Activated CD4-positive, alpha-beta T cell treated with anti-CD3 and anti-CD28 coated beads for 36 hours (primary cell): ENCODE measurements at regions not wholly inside any gene's neighbourhood (a gene's known extent, or its start where the extent isn't known, plus 50 kb on each side); places are given as distances from the start of the nearest gene placed in this dataset.
"Not testable (repeated sequence)": the region's sequence is repeated elsewhere in the genome, so short reads cannot be mapped to it uniquely, and the experiment has no call there.

ENCODE experiments used
- ATAC-seq: fragments of 200-7000 bp; cut with Tn5 transposase; one replicate; pipeline ENCODE4 v1.10.0; 2021; ENCODE audit warnings: mild to moderate bottlenecking, moderate library complexity
- CTCF ChIA-PET: fragments of 350-600 bp; sonication (Branson Sonifier 250); formaldehyde crosslinking; loops from one replicate; lab custom pipeline; 2021; ENCODE audit warnings: antibody characterized with exemption; lab: Charles Lee
- POLR2A ChIA-PET: fragments of 350-600 bp; sonication (Branson Sonifier 250); formaldehyde crosslinking; loops from one replicate; lab custom pipeline; 2021; ENCODE audit warnings: antibody characterized with exemption, inconsistent platforms; lab: Charles Lee
- DNase-seq: peaks from one replicate; pipeline ENCODE4 v3.0.0-alpha.2; 2020
- H3K27ac Mint-ChIP-seq: one replicate; pipeline ENCODE4 v1.8.0; 2021; ENCODE audit warnings: mixed read lengths
- H3K27me3 Mint-ChIP-seq: one replicate; pipeline ENCODE4 v1.8.0; 2021; ENCODE audit warnings: mixed read lengths
- H3K36me3 Mint-ChIP-seq: one replicate; pipeline ENCODE4 v1.8.0; 2021; ENCODE audit warnings: low read depth, mixed read lengths
- H3K4me1 Mint-ChIP-seq: one replicate; pipeline ENCODE4 v1.8.0; 2021; ENCODE audit warnings: mixed read lengths
- H3K4me3 Mint-ChIP-seq: one replicate; pipeline ENCODE4 v1.8.0; 2021; ENCODE audit warnings: mild to moderate bottlenecking, moderate library complexity, mixed read lengths
- H3K9me3 Mint-ChIP-seq: one replicate; pipeline ENCODE4 v1.8.0; 2021; ENCODE audit warnings: low read depth, mixed read lengths
- intact Hi-C, 2 experiments: fragments of 100-400 bp; cut with DNase I in 1 of 2; cut with micrococcal nuclease in 1 of 2; formaldehyde crosslinking; loops; one replicate each; pipeline versions ENCODE4 v1.14.2 to v1.15.1; 2022 to 2024; cut with DNase I, micrococcal nuclease

GRCh38 chr11:119586181-119586580 is 142.8 kb downstream of the NECTIN1 start:
- H3K4me1 Mint-ChIP-seq, result peaks cover 11% of the 10 kb centered on the region
- peaks cover 40% of the 10 kb centered on the region for H3K27me3 Mint-ChIP-seq
- CTCF ChIA-PET, result no interaction called here
- H3K9me3 Mint-ChIP-seq, result no peaks in the 10 kb centered on the region
- intact Hi-C loops, result no loop called here
- POLR2A ChIA-PET, result no interaction called here
- no peaks in the 10 kb centered on the region for H3K36me3 Mint-ChIP-seq
- H3K27ac Mint-ChIP-seq, result no peak overlapping the region
- DNase-seq (no peak), ATAC-seq (no peak)
- no peak overlapping the region for H3K4me3 Mint-ChIP-seq

- H3K4me1 Mint-ChIP-seq, result peaks cover 4% of the 10 kb centered on the region
- no peak overlapping the region for H3K27ac Mint-ChIP-seq
- H3K36me3 Mint-ChIP-seq, result no peaks in the 10 kb centered on the region
- DNase-seq, result no peak
- no peaks in the 10 kb centered on the region for H3K9me3 Mint-ChIP-seq
- ATAC-seq, result no peak
- intact Hi-C loops, result no loop called here
- H3K27me3 Mint-ChIP-seq, result peaks cover 44% of the 10 kb centered on the region
- POLR2A ChIA-PET, result no interaction called here
- no peak overlapping the region for H3K4me3 Mint-ChIP-seq
- CTCF ChIA-PET, result interaction anchor here (0.5 to 0.8 kb wide), 3 partner anchors 21 to 914 kb away, joined by 3 read pairs; no protein-coding TSS in a partner anchor
These were observed 143.8 kb downstream of the NECTIN1 start for GRCh38 chr11:119585043-119585781.

GRCh38 chr11:119584193-119585042 is 144.6 kb downstream of the NECTIN1 start:
- H3K27ac Mint-ChIP-seq, result no peak overlapping the region
- ATAC-seq (peak; percentile 47), DNase-seq (peak; percentile 36)
- H3K4me3 Mint-ChIP-seq, result peak overlapping the region; percentile 32
- H3K4me1 Mint-ChIP-seq, result peaks cover 4% of the 10 kb centered on the region
- no peaks in the 10 kb centered on the region for H3K9me3 Mint-ChIP-seq
- peaks cover 46% of the 10 kb centered on the region for H3K27me3 Mint-ChIP-seq
- CTCF ChIA-PET, result interaction anchor here (1.0 kb wide), 1 partner anchor 14 kb away, joined by 4 read pairs; no protein-coding TSS in a partner anchor
- H3K36me3 Mint-ChIP-seq, result no peaks in the 10 kb centered on the region
- intact Hi-C loops, result no loop called here
- POLR2A ChIA-PET, result no interaction called here

- intact Hi-C loops, result no loop called here
- H3K4me1 Mint-ChIP-seq, result peaks cover 4% of the 10 kb centered on the region
- peaks cover 43% of the 10 kb centered on the region for H3K27me3 Mint-ChIP-seq
- POLR2A ChIA-PET, result no interaction called here
- CTCF ChIA-PET, result interaction anchor here (0.6 to 1.0 kb wide), 3 partner anchors 14 to 339 kb away, joined by 3 to 4 read pairs (median 4); no protein-coding TSS in a partner anchor
- H3K27ac Mint-ChIP-seq, result no peak overlapping the region
- ATAC-seq (no peak), DNase-seq (no peak)
- H3K36me3 Mint-ChIP-seq, result no peaks in the 10 kb centered on the region
- H3K4me3 Mint-ChIP-seq, result no peak overlapping the region
- no peaks in the 10 kb centered on the region for H3K9me3 Mint-ChIP-seq
These were observed 145.4 kb downstream of the NECTIN1 start for GRCh38 chr11:119583585-119583984.

GRCh38 chr11:119581396-119581795 is 147.6 kb downstream of the NECTIN1 start:
- POLR2A ChIA-PET, DNase-seq, H3K4me1 Mint-ChIP-seq, H3K9me3 Mint-ChIP-seq, H3K4me3 Mint-ChIP-seq, ATAC-seq, H3K36me3 Mint-ChIP-seq, H3K27ac Mint-ChIP-seq, intact Hi-C loops: not testable (repeated sequence)
- peaks cover 46% of the 10 kb centered on the region for H3K27me3 Mint-ChIP-seq
- CTCF ChIA-PET, result interaction anchor here (1.0 kb wide), 1 partner anchor 8 kb away, joined by 5 read pairs; no protein-coding TSS in a partner anchor

- no peak overlapping the region for H3K27ac Mint-ChIP-seq
- H3K9me3 Mint-ChIP-seq, result no peaks in the 10 kb centered on the region
- DNase-seq (no peak), ATAC-seq (no peak)
- intact Hi-C loops, result no loop called here
- H3K27me3 Mint-ChIP-seq, result peaks cover 42% of the 10 kb centered on the region
- no peaks in the 10 kb centered on the region for H3K36me3 Mint-ChIP-seq
- ChIA-PET POLR2A (no interaction called here), CTCF (no interaction called here)
- H3K4me3 Mint-ChIP-seq, result no peak overlapping the region
- H3K4me1 Mint-ChIP-seq, result peaks cover 4% of the 10 kb centered on the region
These were observed 148.2 kb downstream of the NECTIN1 start for GRCh38 chr11:119580751-119581150.

- Mint-ChIP-seq H3K9me3 (no peaks in the 10 kb centered on the region), H3K27ac (no peak overlapping the region), H3K27me3 (peaks cover 38% of the 10 kb centered on the region), H3K4me3 (no peak overlapping the region), H3K36me3 (no peaks in the 10 kb centered on the region), H3K4me1 (peaks cover 4% of the 10 kb centered on the region)
- intact Hi-C loops, result no loop called here
- no peak for DNase-seq
- no peak for ATAC-seq
- POLR2A ChIA-PET, result no interaction called here
- CTCF ChIA-PET, result no interaction called here
These were observed 148.9 kb downstream of the NECTIN1 start for GRCh38 chr11:119580081-119580480.

- no peaks in the 10 kb centered on the region for H3K9me3 Mint-ChIP-seq
- no peaks in the 10 kb centered on the region for H3K4me1 Mint-ChIP-seq
- no peaks in the 10 kb centered on the region for H3K36me3 Mint-ChIP-seq
- no peak overlapping the region for H3K27ac Mint-ChIP-seq
- ChIA-PET POLR2A (no interaction called here), CTCF (interaction anchor here (0.8 kb wide), 1 partner anchor 10 kb away, joined by 4 read pairs; no protein-coding TSS in a partner anchor)
- H3K27me3 Mint-ChIP-seq, result peaks cover 28% of the 10 kb centered on the region
- DNase-seq, result no peak
- H3K4me3 Mint-ChIP-seq, result no peak overlapping the region
- no peak for ATAC-seq
- intact Hi-C loops, result no loop called here
These were observed 150.3 kb downstream of the NECTIN1 start for GRCh38 chr11:119578521-119579191.

GRCh38 chr11:119573858-119574257 is 150.9 kb upstream of the THY1 start:
- intact Hi-C loops, result no loop called here
- Mint-ChIP-seq H3K9me3 (no peaks in the 10 kb centered on the region), H3K4me3 (no peak overlapping the region), H3K27me3 (peaks cover 10% of the 10 kb centered on the region), H3K27ac (no peak overlapping the region), H3K36me3 (no peaks in the 10 kb centered on the region), H3K4me1 (no peaks in the 10 kb centered on the region)
- POLR2A ChIA-PET, result no interaction called here
- ATAC-seq (no peak), DNase-seq (no peak)
- CTCF ChIA-PET, result interaction anchor here (0.6 to 1.6 kb wide), 3 partner anchors 8 to 420 kb away, joined by 3 to 5 read pairs (median 4); no protein-coding TSS in a partner anchor

- ChIA-PET CTCF (interaction anchor here (1.5 to 1.6 kb wide), 2 partner anchors 9 to 39 kb away, joined by 4 to 5 read pairs; no protein-coding TSS in a partner anchor), POLR2A (no interaction called here)
- no peaks in the 10 kb centered on the region for H3K9me3 Mint-ChIP-seq
- H3K4me3 Mint-ChIP-seq, result no peak overlapping the region
- peaks cover 9% of the 10 kb centered on the region for H3K27me3 Mint-ChIP-seq
- no peaks in the 10 kb centered on the region for H3K4me1 Mint-ChIP-seq
- DNase-seq (no peak), ATAC-seq (no peak)
- intact Hi-C loops, result no loop called here
- H3K27ac Mint-ChIP-seq, result no peak overlapping the region
- H3K36me3 Mint-ChIP-seq, result no peaks in the 10 kb centered on the region
These were observed 149.8 kb upstream of the THY1 start for GRCh38 chr11:119572481-119573424.
